GM12878 (cell line): ENCODE measurements at regions not wholly inside any gene's neighbourhood (a gene's known extent, or its start where the extent isn't known, plus 50 kb on each side); places are given as distances from the start of the nearest gene placed in this dataset.

Experiments
- ATAC-seq: fragments of 200-7000 bp; cut with Tn5 transposase; 3 replicates; pipeline ENCODE4 v1.9.1; 2020; ENCODE audit warnings: mild to moderate bottlenecking, moderate library complexity
- BruUV-seq: library from RNA; stranded (reverse); fragments of 400-500 nt; replicated peaks from 2 replicates; lab custom pipeline; 2021; lab: Mats Ljungman, UMichigan
- CTCF ChIA-PET: fragments of 300-600 bp; sonication (Branson Sonifier 250); formaldehyde crosslinking; extraction: SDS; loops from one replicate; lab custom pipeline; 2021; ENCODE audit warnings: inconsistent platforms; lab: Yijun Ruan, JAX
- POLR2A ChIA-PET: fragments of 350-600 bp; formaldehyde crosslinking; extraction: SDS; loops from one replicate; lab custom pipeline; 2021; ENCODE audit warnings: inconsistent platforms; lab: Charles Lee
- RAD21 ChIA-PET: fragments of 300-600 bp; sonication (Branson Sonifier 250); formaldehyde crosslinking; loops from one replicate; lab custom pipeline; 2023; ENCODE audit warnings: antibody characterized with exemption; ENCODE audit not compliant: unreplicated experiment; lab: Charles Lee
- SMC1A ChIA-PET: fragments of 300-600 bp; sonication (Branson Sonifier 250); formaldehyde crosslinking; loops from one replicate; lab custom pipeline; 2023; ENCODE audit not compliant: unreplicated experiment, uncharacterized antibody; lab: Charles Lee
- DNase-seq: peaks from one replicate; pipeline ENCODE4 v3.0.0-alpha.2; 2011; ENCODE audit warnings: low read depth, low spot score
- FAIRE-seq: peaks from 3 replicates; lab custom pipeline; 2011; peaks lifted over from hg19 to GRCh38; lab: Jason Lieb, UNC
- H2AFZ ChIP-seq: 2 replicates; pipeline ENCODE4 v1.6.0; 2011; ENCODE audit warnings: low read depth, low read length, control low read depth; ENCODE audit not compliant: control insufficient read depth
- H3K27ac ChIP-seq: 2 replicates; pipeline ENCODE4 v1.5.1; 2011; ENCODE audit warnings: control low read depth; ENCODE audit not compliant: control insufficient read depth, insufficient read depth
- H3K27me3 ChIP-seq, 2 experiments: replicated peaks in 1 of 2; 2 replicates each; pipeline versions ENCODE4 v1.6.0 to v1.6.1; 2011; ENCODE audit warnings: low read length in 1 of 2; ENCODE audit not compliant: control insufficient read depth in 2 of 2, insufficient read depth in 2 of 2
- H3K36me3 ChIP-seq, 2 experiments: 2 replicates each; pipeline ENCODE4 v1.5.1; 2011; ENCODE audit warnings: low read length in 1 of 2; ENCODE audit not compliant: control insufficient read depth in 2 of 2, insufficient read depth in 2 of 2
- H3K4me1 ChIP-seq: 2 replicates; pipeline ENCODE4 v1.6.1; 2011; ENCODE audit warnings: mild to moderate bottlenecking, low read length, moderate library complexity, mixed read lengths; ENCODE audit not compliant: control insufficient read depth, insufficient read depth
- H3K4me2 ChIP-seq: 2 replicates; pipeline ENCODE4 v1.6.0; 2011; ENCODE audit warnings: control low read depth; ENCODE audit not compliant: control insufficient read depth, insufficient read depth
- H3K4me3 ChIP-seq: fragments of 200-600 bp; sonication (generic); 2 replicates; pipeline ENCODE4 v1.5.1; 2016
- H3K79me2 ChIP-seq: 2 replicates; pipeline ENCODE4 v1.6.0; 2011; ENCODE audit warnings: low read length; ENCODE audit not compliant: control insufficient read depth, insufficient read depth
- H3K9ac ChIP-seq: 2 replicates; pipeline ENCODE4 v1.8.0; 2011; ENCODE audit warnings: low read length, control low read depth, mixed read lengths; ENCODE audit not compliant: control insufficient read depth, insufficient read depth
- H3K9me3 ChIP-seq: replicated peaks from 3 replicates; pipeline ENCODE4 v1.5.1; 2011; ENCODE audit warnings: mild to moderate bottlenecking, low read length; ENCODE audit not compliant: control insufficient read depth, insufficient read depth
- H4K20me1 ChIP-seq: 2 replicates; pipeline ENCODE4 v1.6.0; 2011; ENCODE audit not compliant: control insufficient read depth, insufficient read depth
- ASH2L ChIP-seq: fragments of 300-600, 200-600 bp; sonication (generic); IDR thresholded peaks from 2 replicates; pipeline ENCODE4 v1.6.1; 2017; ENCODE audit warnings: low read depth, mild to moderate bottlenecking, borderline replicate concordance
- BRCA1 ChIP-seq: IDR thresholded peaks from 2 replicates; pipeline ENCODE4 v1.6.1; 2011; ENCODE audit warnings: low read depth, low read length, improper control_type of control experiment
- EED ChIP-seq: sonication (generic); IDR thresholded peaks from 2 replicates; pipeline ENCODE4 v1.6.1; 2016; ENCODE audit warnings: antibody characterized with exemption, low read depth
- GATAD2B ChIP-seq: fragments of 450-650 bp; conservative IDR thresholded peaks from 2 replicates; pipeline ENCODE4 v1.6.1; 2017; ENCODE audit warnings: low read depth, mild to moderate bottlenecking, moderate library complexity
- MXI1 ChIP-seq: fragments of 150-350 bp; IDR thresholded peaks from 2 replicates; pipeline ENCODE4 v1.6.1; 2011; ENCODE audit warnings: low read depth, mild to moderate bottlenecking, inconsistent platforms, low read length, improper control_type of control experiment
- NR2C2 ChIP-seq: IDR thresholded peaks from 2 replicates; pipeline ENCODE4 v1.6.1; 2011; ENCODE audit warnings: borderline replicate concordance, low read depth; ENCODE audit not compliant: control insufficient read depth, insufficient read length
- NR2F1 ChIP-seq: fragments of 450-650 bp; conservative IDR thresholded peaks from 2 replicates; pipeline ENCODE4 v1.6.1; 2017; ENCODE audit warnings: mild to moderate bottlenecking
- POU2F2 ChIP-seq: IDR thresholded peaks from 3 replicates; pipeline ENCODE4 v1.6.1; 2011; ENCODE audit warnings: low read depth, mild to moderate bottlenecking, low read length, borderline replicate concordance
- RELA ChIP-seq: fragments of 450-650 bp; IDR thresholded peaks from 2 replicates; pipeline ENCODE4 v1.8.0; 2014; ENCODE audit warnings: borderline replicate concordance; ENCODE audit not compliant: partially characterized antibody
- SIN3A ChIP-seq: IDR thresholded peaks from 2 replicates; pipeline ENCODE4 v1.6.1; 2012; ENCODE audit warnings: low read depth, low read length, improper control_type of control experiment
- SMAD1 ChIP-seq: fragments of 450-650 bp; IDR thresholded peaks from 2 replicates; pipeline ENCODE4 v1.6.1; 2018; ENCODE audit warnings: mild to moderate bottlenecking, low read depth; ENCODE audit not compliant: partially characterized antibody
- YBX1 ChIP-seq: fragments of 450-650 bp; IDR thresholded peaks from 2 replicates; pipeline ENCODE4 v1.6.1; 2016; ENCODE audit warnings: antibody characterized with exemption
- ZNF687 ChIP-seq: fragments of 450-650 bp; IDR thresholded peaks from 2 replicates; pipeline ENCODE4 v1.6.1; 2017; ENCODE audit warnings: mild to moderate bottlenecking, moderate library complexity
- whole genome bisulfite sequencing: methylation state at CpG from one replicate; pipeline ENCODE4 v1.1.6; 2016; ENCODE audit warnings: low lambda C conversion rate; ENCODE audit not compliant: insufficient replicate concordance, insufficient coverage; ENCODE audit errors: missing lambda C conversion rate; 5-methylcytosine and 5-hydroxymethylcytosine counted together
- in situ Hi-C: fragments of 300-500 bp; cut with MboI; formaldehyde crosslinking; loops from 9 replicates; pipeline ENCODE4 v1.14.3; 2018; ENCODE audit warnings: mixed read lengths
- intact Hi-C: fragments of 100-400 bp; cut with micrococcal nuclease; formaldehyde crosslinking; loops from one replicate; pipeline ENCODE4 v1.14.2; 2022; ENCODE audit not compliant: unreplicated experiment
- TF ChIP-seq, protein P1 (sequence below): fragments of 450-650 bp; formaldehyde crosslinking; IDR thresholded peaks from 2 replicates; pipeline ENCODE4 v1.5.0; 2022; ENCODE audit warnings: mild to moderate bottlenecking, missing genetic modification characterization

GRCh38 chr1:239926184-239926583 lies 165.5 kb upstream of the FMN2 start:
- POLR2A ChIA-PET = no interaction called here
- ATAC-seq (no peak), DNase-seq (no peak)
- in situ Hi-C loops = no loop called here
- no peak overlapping the region for H3K9ac ChIP-seq
- intact Hi-C loops = no loop called here
- no peak overlapping the region for H3K27ac ChIP-seq
- H3K4me2 ChIP-seq = no peak overlapping the region
- SMC1A ChIA-PET = no interaction called here
- 17% methylated on average over 3 of the region's 3 CpGs for WGBS
- TF ChIP-seq ASH2L (no peak), NR2F1 (no peak), ZNF687 (no peak), SMAD1 (no peak), SIN3A (no peak), MXI1 (no peak), NR2C2 (no peak), GATAD2B (no peak), RELA (no peak), YBX1 (no peak), BRCA1 (no peak), EED (no peak), POU2F2 (no peak)
- TF ChIP-seq, protein P1, sequence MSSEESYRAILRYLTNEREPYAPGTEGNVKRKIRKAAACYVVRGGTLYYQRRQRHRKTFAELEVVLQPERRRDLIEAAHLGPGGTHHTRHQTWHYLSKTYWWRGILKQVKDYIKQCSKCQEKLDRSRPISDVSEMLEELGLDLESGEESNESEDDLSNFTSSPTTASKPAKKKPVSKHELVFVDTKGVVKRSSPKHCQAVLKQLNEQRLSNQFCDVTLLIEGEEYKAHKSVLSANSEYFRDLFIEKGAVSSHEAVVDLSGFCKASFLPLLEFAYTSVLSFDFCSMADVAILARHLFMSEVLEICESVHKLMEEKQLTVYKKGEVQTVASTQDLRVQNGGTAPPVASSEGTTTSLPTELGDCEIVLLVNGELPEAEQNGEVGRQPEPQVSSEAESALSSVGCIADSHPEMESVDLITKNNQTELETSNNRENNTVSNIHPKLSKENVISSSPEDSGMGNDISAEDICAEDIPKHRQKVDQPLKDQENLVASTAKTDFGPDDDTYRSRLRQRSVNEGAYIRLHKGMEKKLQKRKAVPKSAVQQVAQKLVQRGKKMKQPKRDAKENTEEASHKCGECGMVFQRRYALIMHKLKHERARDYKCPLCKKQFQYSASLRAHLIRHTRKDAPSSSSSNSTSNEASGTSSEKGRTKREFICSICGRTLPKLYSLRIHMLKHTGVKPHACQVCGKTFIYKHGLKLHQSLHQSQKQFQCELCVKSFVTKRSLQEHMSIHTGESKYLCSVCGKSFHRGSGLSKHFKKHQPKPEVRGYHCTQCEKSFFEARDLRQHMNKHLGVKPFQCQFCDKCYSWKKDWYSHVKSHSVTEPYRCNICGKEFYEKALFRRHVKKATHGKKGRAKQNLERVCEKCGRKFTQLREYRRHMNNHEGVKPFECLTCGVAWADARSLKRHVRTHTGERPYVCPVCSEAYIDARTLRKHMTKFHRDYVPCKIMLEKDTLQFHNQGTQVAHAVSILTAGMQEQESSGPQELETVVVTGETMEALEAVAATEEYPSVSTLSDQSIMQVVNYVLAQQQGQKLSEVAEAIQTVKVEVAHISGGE (CRISPR knock-in tag) = no peak
- TF ChIP-seq, all 136 proteins: peak for 0
- RAD21 ChIA-PET = no interaction called here
- no TSS peak for BruUV-seq
- Histone ChIP-seq H3K4me3 (no peak overlapping the region), H3K9me3 (no peaks in the 10 kb centered on the region), H3K4me1 (no peaks in the 10 kb centered on the region), H3K79me2 (no peaks in the 10 kb centered on the region), H3K36me3 (no peaks in the 10 kb centered on the region), H2AFZ (no peak overlapping the region), H4K20me1 (no peaks in the 10 kb centered on the region), H3K27me3 (no peaks in the 10 kb centered on the region)
- no peak for FAIRE-seq
- CTCF ChIA-PET = no interaction called here
